DMS114 treated with DMSO at 0.1 percent for 48 hours (cell line): ENCODE measurements at regions not wholly inside any gene's neighbourhood (a gene's known extent, or its start where the extent isn't known, plus 50 kb on each side); places are given as distances from the start of the nearest gene placed in this dataset.
"Not testable (repeated sequence)": the region's sequence is repeated elsewhere in the genome, so short reads cannot be mapped to it uniquely, and the experiment has no call there.

ENCODE experiments used
- DNase-seq: peaks from one replicate; lab custom pipeline; 2025; ENCODE audit not compliant: unreplicated experiment; lab: John Stamatoyannopoulos, UW

GRCh38 chr16:73965591-73965990 is 331.0 kb upstream of the PSMD7 start:
- no peak for DNase-seq

- peak; percentile 75 for DNase-seq
Measured at GRCh38 chr16:73956587-73957494, 339.8 kb upstream of the PSMD7 start.

GRCh38 chr16:73955702-73956101 is 340.9 kb upstream of the PSMD7 start:
- no peak for DNase-seq

GRCh38 chr16:73955255-73955654 is 341.4 kb upstream of the PSMD7 start:
- DNase-seq, result no peak

GRCh38 chr16:73951481-73951880 is 345.1 kb upstream of the PSMD7 start:
- no peak for DNase-seq

GRCh38 chr16:73949574-73950320 is 346.9 kb upstream of the PSMD7 start:
- no peak for DNase-seq

- DNase-seq, result no peak
Measured at GRCh38 chr16:73945631-73946030, 351.0 kb upstream of the PSMD7 start.

- not testable (repeated sequence) for DNase-seq
Measured at GRCh38 chr16:73943184-73943583, 353.4 kb upstream of the PSMD7 start.

- not testable (repeated sequence) for DNase-seq
Measured at GRCh38 chr16:73940786-73941185, 355.8 kb upstream of the PSMD7 start.

GRCh38 chr16:73923951-73924350 is 372.7 kb upstream of the PSMD7 start:
- no peak for DNase-seq

GRCh38 chr16:73921295-73921694 is 375.3 kb upstream of the PSMD7 start:
- no peak for DNase-seq

- DNase-seq, result no peak
Measured at GRCh38 chr16:73916829-73917594, 379.6 kb upstream of the PSMD7 start.

- no peak for DNase-seq
Measured at GRCh38 chr16:73915935-73916334, 380.7 kb upstream of the PSMD7 start.

GRCh38 chr16:73915140-73915539 is 381.5 kb upstream of the PSMD7 start:
- DNase-seq, result no peak

GRCh38 chr16:73912850-73913249 is 383.8 kb upstream of the PSMD7 start:
- no peak for DNase-seq

GRCh38 chr16:73912281-73912680 is 384.3 kb upstream of the PSMD7 start:
- DNase-seq, result no peak

GRCh38 chr16:73909529-73910035 is 387.0 kb upstream of the PSMD7 start:
- no peak for DNase-seq

- no peak for DNase-seq
Measured at GRCh38 chr16:73891129-73891542, 405.5 kb upstream of the PSMD7 start.

GRCh38 chr16:73890186-73891128 is 406.2 kb upstream of the PSMD7 start:
- no peak for DNase-seq

- DNase-seq, result no peak
Measured at GRCh38 chr16:73888840-73889490, 407.6 kb upstream of the PSMD7 start.
